ENCODE measurements at regions not wholly inside any gene's neighbourhood (a gene's known extent, or its start where the extent isn't known, plus 50 kb on each side); places are given as distances from the start of the nearest gene placed in this dataset.
A peak's percentile ranks its signal among the peaks of the same experiment; 100 is the strongest.
"Not testable (repeated sequence)": the region's sequence is repeated elsewhere in the genome, so short reads cannot be mapped to it uniquely, and the experiment has no call there.

GRCh38 chr6:100084316-100084990, 90.4 kb upstream of the MCHR2 start:
- DNase-seq, result no peak

GRCh38 chr6:100078509-100078908, 84.5 kb upstream of the MCHR2 start:
- peak; percentile 72 for DNase-seq

GRCh38 chr6:100065348-100065747, 71.3 kb upstream of the MCHR2 start:
- DNase-seq, result no peak

- no peak for DNase-seq
Observed at GRCh38 chr6:100062621-100063020, 68.6 kb upstream of the MCHR2 start.

GRCh38 chr6:100057941-100058340, 63.9 kb upstream of the MCHR2 start:
- DNase-seq, result no peak

- DNase-seq, result no peak
Observed at GRCh38 chr6:100050550-100050949, 56.5 kb upstream of the MCHR2 start.

- not testable (repeated sequence) for DNase-seq
Observed at GRCh38 chr6:100043961-100044360, 49.9 kb upstream of the MCHR2 start.

All from islet precursor cell (in vitro differentiated cells).